ENCODE measurements at regions not wholly inside any gene's neighbourhood (a gene's known extent, or its start where the extent isn't known, plus 50 kb on each side); places are given as distances from the start of the nearest gene placed in this dataset.
"Not testable (repeated sequence)": the region's sequence is repeated elsewhere in the genome, so short reads cannot be mapped to it uniquely, and the experiment has no call there.

DNA sequence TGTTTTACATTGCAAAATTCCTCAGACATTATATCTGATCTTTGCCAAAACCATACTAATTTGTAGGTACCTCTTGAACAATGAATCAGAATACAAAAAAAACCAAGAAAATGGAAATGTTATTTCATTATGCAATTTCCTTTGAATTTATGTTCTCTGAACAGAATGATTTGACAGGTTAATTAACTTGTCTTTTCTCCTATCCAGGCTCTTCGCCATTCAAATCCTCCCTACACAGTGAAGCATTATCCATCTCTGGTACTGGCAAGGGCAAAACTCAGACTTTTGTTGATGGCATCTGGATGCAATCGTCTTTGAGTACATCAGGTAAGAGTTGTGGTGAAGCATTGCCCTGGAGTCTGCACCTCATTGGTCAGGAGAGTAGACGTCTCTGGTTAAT is 655.7 kb upstream of the ITGA1 start:
- intact Hi-C loops (cut with DNase I), result no loop called here
- WGBS, 2 donors, result 71 to 80% methylated on average over 3 of the region's 3 CpGs

GRCh38 chr5:52134013-52134650 is 653.6 kb upstream of the ITGA1 start:
- WGBS, 2 donors, result 27 to 40% methylated on average over 3 of the region's 3 CpGs
- no peaks in the 10 kb centered on the region for H3K27me3 ChIP-seq
- TF ChIP-seq CTCF (IDR thresholded peaks at IDR 0.05), result no peak
- no peak for TF ChIP-seq POLR2A (IDR thresholded peaks at IDR 0.05)
- H3K4me3 ChIP-seq (replicated peaks in 1 of 3), result no peak overlapping the region
- no peak overlapping the region for H3K27ac ChIP-seq
- H3K36me3 ChIP-seq, result no peaks in the 10 kb centered on the region
- H3K9me3 ChIP-seq, result no peaks in the 10 kb centered on the region
- no peaks in the 10 kb centered on the region for H3K4me1 ChIP-seq
- intact Hi-C loops (cut with DNase I), result no loop called here
- no peak for DNase-seq

More for the DNA sequence above, 655.7 kb upstream of the ITGA1 start:
- Histone ChIP-seq H3K4me1 (no peaks in the 10 kb centered on the region), H3K36me3 (no peaks in the 10 kb centered on the region), H3K27ac (no peak overlapping the region), H3K27me3 (no peaks in the 10 kb centered on the region), H3K9me3 (no peaks in the 10 kb centered on the region), H3K4me3 (replicated peaks in 1 of 3) (no peak overlapping the region)
- TF ChIP-seq CTCF (IDR thresholded peaks at IDR 0.05) (no peak), POLR2A (IDR thresholded peaks at IDR 0.05) (no peak)
- DNase-seq, result no peak

DNA sequence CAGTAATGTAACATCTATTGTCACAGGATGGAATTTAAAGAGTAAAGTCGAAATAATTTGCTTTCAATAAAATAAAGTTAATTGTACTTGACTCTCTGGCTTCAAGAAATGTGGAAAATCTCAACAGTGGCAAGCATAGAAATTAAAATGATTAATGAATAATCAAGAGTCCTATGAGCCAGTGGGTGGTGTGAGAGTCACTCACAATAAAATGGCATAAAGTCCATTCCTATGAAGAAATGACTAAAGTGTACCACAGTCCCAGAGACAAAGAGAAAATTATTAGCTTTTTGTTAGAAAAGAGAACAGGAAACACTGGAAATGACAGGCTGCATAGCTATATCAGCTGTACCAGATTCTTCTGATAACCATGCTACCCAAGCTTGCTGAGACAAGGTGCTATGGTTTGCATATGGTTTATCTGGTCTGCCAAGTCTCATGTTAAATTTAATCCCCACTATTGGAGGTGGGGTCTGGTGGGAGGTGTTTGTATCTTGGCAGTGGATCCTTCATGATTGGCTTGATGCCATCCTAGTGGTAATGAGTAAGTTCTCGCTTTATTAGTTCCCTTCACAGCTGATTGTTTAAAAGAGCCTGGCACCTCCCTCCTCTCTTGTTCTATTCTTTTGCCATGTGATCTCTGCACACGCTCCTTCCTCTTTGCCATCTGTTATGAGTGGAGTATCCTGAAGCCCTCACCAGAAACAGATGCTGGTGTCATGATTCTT is 647.7 kb upstream of the ITGA1 start:
- no peak for DNase-seq
- WGBS, 2 donors, result 75 to 85% methylated on average over 3 of the region's 3 CpGs
- no peaks in the 10 kb centered on the region for H3K36me3 ChIP-seq
- no peaks in the 10 kb centered on the region for H3K27me3 ChIP-seq
- intact Hi-C loops (cut with DNase I), result no loop called here
- no peak overlapping the region for H3K4me3 ChIP-seq (replicated peaks in 1 of 3)
- no peak for TF ChIP-seq CTCF (IDR thresholded peaks at IDR 0.05)
- no peaks in the 10 kb centered on the region for H3K4me1 ChIP-seq
- no peak overlapping the region for H3K27ac ChIP-seq
- H3K9me3 ChIP-seq, result no peaks in the 10 kb centered on the region

- Histone ChIP-seq H3K4me1 (no peaks in the 10 kb centered on the region), H3K36me3 (no peaks in the 10 kb centered on the region), H3K27ac (no peak overlapping the region), H3K9me3 (no peaks in the 10 kb centered on the region), H3K4me3 (replicated peaks in 1 of 3) (no peak overlapping the region), H3K27me3 (no peaks in the 10 kb centered on the region)
- TF ChIP-seq POLR2A (IDR thresholded peaks at IDR 0.05) (no peak), CTCF (IDR thresholded peaks at IDR 0.05) (no peak)
- no peak for DNase-seq
- intact Hi-C loops (cut with DNase I), result no loop called here
These were observed 639.0 kb upstream of the ITGA1 start for GRCh38 chr5:52148679-52149078.

GRCh38 chr5:52150501-52150900 is 637.2 kb upstream of the ITGA1 start:
- H3K36me3 ChIP-seq, result no peaks in the 10 kb centered on the region
- 60 to 67% methylated on average over 1 of the region's 1 CpG for WGBS, 2 donors
- H3K27ac ChIP-seq, result no peak overlapping the region
- intact Hi-C loops (cut with DNase I), result no loop called here
- H3K9me3 ChIP-seq, result no peaks in the 10 kb centered on the region
- DNase-seq, result no peak
- no peak overlapping the region for H3K4me3 ChIP-seq (replicated peaks in 1 of 3)
- H3K4me1 ChIP-seq, result no peaks in the 10 kb centered on the region
- no peak for TF ChIP-seq POLR2A (IDR thresholded peaks at IDR 0.05)
- TF ChIP-seq CTCF (IDR thresholded peaks at IDR 0.05), result no peak
- no peaks in the 10 kb centered on the region for H3K27me3 ChIP-seq

DNA sequence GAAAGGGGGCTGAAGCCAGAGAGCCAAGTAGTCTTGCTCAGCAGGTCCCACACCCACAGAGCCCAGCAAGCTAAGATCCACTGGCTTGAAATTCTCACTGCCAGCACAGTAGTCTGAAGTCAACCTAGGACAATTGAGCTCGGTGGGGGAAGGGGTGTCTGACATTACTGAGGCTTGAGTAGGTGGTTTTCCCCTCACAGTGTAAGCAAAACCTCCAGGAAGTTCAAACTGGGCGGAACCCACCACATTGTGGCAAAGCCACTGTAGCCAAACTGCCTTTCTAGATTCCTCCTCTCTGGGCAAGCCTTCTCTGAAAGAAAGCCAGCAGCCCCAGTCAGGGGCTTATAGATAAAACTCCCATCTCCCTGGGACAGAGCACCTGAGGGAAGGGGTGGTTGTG is 630.9 kb upstream of the ITGA1 start:
- H3K4me3 ChIP-seq (replicated peaks in 1 of 3); intact Hi-C loops (cut with DNase I); DNase-seq; H3K27ac ChIP-seq; H3K4me1 ChIP-seq; H3K27me3 ChIP-seq; H3K9me3 ChIP-seq; H3K36me3 ChIP-seq: not testable (repeated sequence)
- WGBS, 2 donors, result 70 to 80% methylated on average over 2 of the region's 2 CpGs

- H3K27me3 ChIP-seq; H3K4me1 ChIP-seq; intact Hi-C loops (cut with DNase I); H3K9me3 ChIP-seq; DNase-seq; H3K36me3 ChIP-seq; H3K4me3 ChIP-seq (replicated peaks in 1 of 3); H3K27ac ChIP-seq: not testable (repeated sequence)
- WGBS, 2 donors, result 79 to 92% methylated on average over 3 of the region's 3 CpGs
These were observed 621.9 kb upstream of the ITGA1 start for GRCh38 chr5:52165806-52166205.

All from thyroid gland (tissue), 4 donors.